ENCODE measurements at regions not wholly inside any gene's neighbourhood (a gene's known extent, or its start where the extent isn't known, plus 50 kb on each side); places are given as distances from the start of the nearest gene placed in this dataset.

GRCh38 chr18:30404422-30404821 lies 638.1 kb downstream of the DSC3 start:
- H3K79me2 ChIP-seq (ENCODE audit: control insufficient read depth, low read length): no peaks in the 10 kb centered on the region
- H3K4me1 ChIP-seq (ENCODE audit: control insufficient read depth, low read length): no peaks in the 10 kb centered on the region
- H3F3A ChIP-seq (ENCODE audit: control insufficient read depth, insufficient read depth): no peaks in the 10 kb centered on the region
- no peak overlapping the region for H3K4me2 ChIP-seq (ENCODE audit: low read length)
- TF ChIP-seq CTCF (IDR thresholded peaks at IDR 0.05; ENCODE audit: low read depth, low read length, poor library complexity, severe bottlenecking) (no peak), EZH2phosphoT487 (IDR thresholded peaks at IDR 0.05; ENCODE audit: borderline replicate concordance, low read length) (no peak)
- no peaks in the 10 kb centered on the region for H3K9me2 ChIP-seq (replicated peaks; ENCODE audit: control insufficient read depth, low read length)
- H3K36me3 ChIP-seq (ENCODE audit: control insufficient read depth, low read length): no peaks in the 10 kb centered on the region
- no peaks in the 10 kb centered on the region for H3K27me3 ChIP-seq (ENCODE audit: control insufficient read depth, low read length)
- no peaks in the 10 kb centered on the region for H3K9me3 ChIP-seq (ENCODE audit: control insufficient read depth, insufficient read depth, low read length)
- H4K20me1 ChIP-seq (ENCODE audit: control insufficient read depth, insufficient read depth, low read depth, low read length): no peaks in the 10 kb centered on the region
- no peak overlapping the region for H3K27ac ChIP-seq (ENCODE audit: low read depth, low read length)
- H3K4me3 ChIP-seq (ENCODE audit: low read length): no peak overlapping the region

- no peaks in the 10 kb centered on the region for H3K79me2 ChIP-seq (ENCODE audit: control insufficient read depth, low read length)
- no peak overlapping the region for H3K4me2 ChIP-seq (ENCODE audit: low read length)
Observed at GRCh38 chr18:30403278-30403677, 639.3 kb downstream of the DSC3 start.

GRCh38 chr18:30387401-30387800 lies 655.1 kb downstream of the DSC3 start:
- H3K4me1 ChIP-seq (ENCODE audit: control insufficient read depth, low read length): no peaks in the 10 kb centered on the region
- H3F3A ChIP-seq (ENCODE audit: control insufficient read depth, insufficient read depth): no peaks in the 10 kb centered on the region
- no peak overlapping the region for H3K4me3 ChIP-seq (ENCODE audit: low read length)
- no peaks in the 10 kb centered on the region for H3K9me2 ChIP-seq (replicated peaks; ENCODE audit: control insufficient read depth, low read length)
- no peak overlapping the region for H3K4me2 ChIP-seq (ENCODE audit: low read length)
- no peaks in the 10 kb centered on the region for H3K36me3 ChIP-seq (ENCODE audit: control insufficient read depth, low read length)
- no peaks in the 10 kb centered on the region for H3K27me3 ChIP-seq (ENCODE audit: control insufficient read depth, low read length)
- H3K79me2 ChIP-seq (ENCODE audit: control insufficient read depth, low read length): no peaks in the 10 kb centered on the region
- no peaks in the 10 kb centered on the region for H3K9me3 ChIP-seq (ENCODE audit: control insufficient read depth, insufficient read depth, low read length)
- TF ChIP-seq CTCF (IDR thresholded peaks at IDR 0.05; ENCODE audit: low read depth, low read length, poor library complexity, severe bottlenecking) (no peak), EZH2phosphoT487 (IDR thresholded peaks at IDR 0.05; ENCODE audit: borderline replicate concordance, low read length) (no peak)
- no peaks in the 10 kb centered on the region for H4K20me1 ChIP-seq (ENCODE audit: control insufficient read depth, insufficient read depth, low read depth, low read length)
- no peak overlapping the region for H3K27ac ChIP-seq (ENCODE audit: low read depth, low read length)

More at GRCh38 chr18:30403278-30403677, 639.3 kb downstream of the DSC3 start:
- H3K27me3 ChIP-seq (ENCODE audit: control insufficient read depth, low read length): no peaks in the 10 kb centered on the region
- no peaks in the 10 kb centered on the region for H3K36me3 ChIP-seq (ENCODE audit: control insufficient read depth, low read length)
- no peak overlapping the region for H3K4me3 ChIP-seq (ENCODE audit: low read length)
- H3K27ac ChIP-seq (ENCODE audit: low read depth, low read length): no peak overlapping the region
- no peak for TF ChIP-seq CTCF (IDR thresholded peaks at IDR 0.05; ENCODE audit: low read depth, low read length, poor library complexity, severe bottlenecking)
- TF ChIP-seq EZH2phosphoT487 (IDR thresholded peaks at IDR 0.05; ENCODE audit: borderline replicate concordance, low read length): no peak
- no peaks in the 10 kb centered on the region for H4K20me1 ChIP-seq (ENCODE audit: control insufficient read depth, insufficient read depth, low read depth, low read length)
- no peaks in the 10 kb centered on the region for H3F3A ChIP-seq (ENCODE audit: control insufficient read depth, insufficient read depth)
- H3K4me1 ChIP-seq (ENCODE audit: control insufficient read depth, low read length): no peaks in the 10 kb centered on the region
- H3K9me3 ChIP-seq (ENCODE audit: control insufficient read depth, insufficient read depth, low read length): no peaks in the 10 kb centered on the region
- no peaks in the 10 kb centered on the region for H3K9me2 ChIP-seq (replicated peaks; ENCODE audit: control insufficient read depth, low read length)

GRCh38 chr18:30386624-30387023 lies 655.9 kb downstream of the DSC3 start:
- Histone ChIP-seq H3K4me1 (ENCODE audit: control insufficient read depth, low read length) (no peaks in the 10 kb centered on the region), H3F3A (ENCODE audit: control insufficient read depth, insufficient read depth) (no peaks in the 10 kb centered on the region), H3K79me2 (ENCODE audit: control insufficient read depth, low read length) (no peaks in the 10 kb centered on the region), H3K27ac (ENCODE audit: low read depth, low read length) (no peak overlapping the region), H4K20me1 (ENCODE audit: control insufficient read depth, insufficient read depth, low read depth, low read length) (no peaks in the 10 kb centered on the region), H3K36me3 (ENCODE audit: control insufficient read depth, low read length) (no peaks in the 10 kb centered on the region), H3K9me3 (ENCODE audit: control insufficient read depth, insufficient read depth, low read length) (no peaks in the 10 kb centered on the region), H3K4me2 (ENCODE audit: low read length) (no peak overlapping the region), H3K9me2 (replicated peaks; ENCODE audit: control insufficient read depth, low read length) (no peaks in the 10 kb centered on the region), H3K27me3 (ENCODE audit: control insufficient read depth, low read length) (no peaks in the 10 kb centered on the region), H3K4me3 (ENCODE audit: low read length) (no peak overlapping the region)
- no peak for TF ChIP-seq CTCF (IDR thresholded peaks at IDR 0.05; ENCODE audit: low read depth, low read length, poor library complexity, severe bottlenecking)
- no peak for TF ChIP-seq EZH2phosphoT487 (IDR thresholded peaks at IDR 0.05; ENCODE audit: borderline replicate concordance, low read length)

Measured in DOHH2 (cell line).